Osteoblast (primary cell): ENCODE measurements at regions not wholly inside any gene's neighbourhood (a gene's known extent, or its start where the extent isn't known, plus 50 kb on each side); places are given as distances from the start of the nearest gene placed in this dataset.
A peak's percentile ranks its signal among the peaks of the same experiment; 100 is the strongest.

Experiments
- DNase-seq: peaks from one replicate; pipeline ENCODE4 v3.0.0; 2011; ENCODE audit warnings: low spot score, mixed read lengths; ENCODE audit not compliant: insufficient read length; ENCODE audit errors: missing footprints
- H2AFZ ChIP-seq: 2 replicates; pipeline ENCODE4 v1.6.0; 2011; ENCODE audit warnings: mild to moderate bottlenecking, low read length
- H3K27ac ChIP-seq: 2 replicates; pipeline ENCODE4 v1.5.1; 2011; ENCODE audit warnings: mild to moderate bottlenecking, low read depth, low read length, moderate library complexity
- H3K27me3 ChIP-seq: 2 replicates; pipeline ENCODE4 v1.6.0; 2012; ENCODE audit warnings: mild to moderate bottlenecking, control low read depth, inconsistent platforms, low read length, moderate library complexity; ENCODE audit not compliant: insufficient read depth
- H3K36me3 ChIP-seq: 2 replicates; pipeline ENCODE4 v1.5.1; 2011; ENCODE audit warnings: mild to moderate bottlenecking, low read length, control low read depth, moderate library complexity; ENCODE audit not compliant: insufficient read depth
- H3K4me1 ChIP-seq: 2 replicates; pipeline ENCODE4 v1.5.1; 2011; ENCODE audit warnings: mild to moderate bottlenecking, low read length, control low read depth, moderate library complexity; ENCODE audit not compliant: insufficient read depth
- H3K4me2 ChIP-seq: 2 replicates; pipeline ENCODE4 v1.6.0; 2011; ENCODE audit warnings: mild to moderate bottlenecking, low read length; ENCODE audit not compliant: insufficient read depth
- H3K4me3 ChIP-seq: fragments of 200-600 bp; sonication (generic); 3 replicates; pipeline ENCODE4 v1.5.1; 2012; ENCODE audit warnings: mild to moderate bottlenecking, low read length, inconsistent platforms; ENCODE audit not compliant: insufficient read depth
- H3K79me2 ChIP-seq: 2 replicates; pipeline ENCODE4 v1.6.0; 2012; ENCODE audit warnings: mild to moderate bottlenecking, low read length, control low read depth, inconsistent platforms; ENCODE audit not compliant: insufficient read depth
- H3K9me3 ChIP-seq: 2 replicates; pipeline ENCODE4 v1.5.1; 2011; ENCODE audit warnings: low read depth, low read length, control low read depth
- H4K20me1 ChIP-seq: 2 replicates; pipeline ENCODE4 v1.6.0; 2012; ENCODE audit warnings: mild to moderate bottlenecking, low read length, control low read depth; ENCODE audit not compliant: insufficient read depth
- TF ChIP-seq, protein P1 (sequence below): IDR thresholded peaks from 2 replicates; pipeline ENCODE4 v1.5.1; 2011; ENCODE audit warnings: mild to moderate bottlenecking, low read depth, low read length, moderate library complexity; ENCODE audit errors: extremely low read depth

- Histone ChIP-seq H4K20me1 (no peaks in the 10 kb centered on the region), H3K4me3 (no peak overlapping the region), H3K79me2 (no peaks in the 10 kb centered on the region), H2AFZ (no peak overlapping the region), H3K27me3 (peaks cover 7% of the 10 kb centered on the region), H3K36me3 (no peaks in the 10 kb centered on the region), H3K9me3 (no peaks in the 10 kb centered on the region), H3K27ac (no peak overlapping the region), H3K4me2 (no peak overlapping the region), H3K4me1 (peaks cover 32% of the 10 kb centered on the region)
- TF ChIP-seq, protein P1, sequence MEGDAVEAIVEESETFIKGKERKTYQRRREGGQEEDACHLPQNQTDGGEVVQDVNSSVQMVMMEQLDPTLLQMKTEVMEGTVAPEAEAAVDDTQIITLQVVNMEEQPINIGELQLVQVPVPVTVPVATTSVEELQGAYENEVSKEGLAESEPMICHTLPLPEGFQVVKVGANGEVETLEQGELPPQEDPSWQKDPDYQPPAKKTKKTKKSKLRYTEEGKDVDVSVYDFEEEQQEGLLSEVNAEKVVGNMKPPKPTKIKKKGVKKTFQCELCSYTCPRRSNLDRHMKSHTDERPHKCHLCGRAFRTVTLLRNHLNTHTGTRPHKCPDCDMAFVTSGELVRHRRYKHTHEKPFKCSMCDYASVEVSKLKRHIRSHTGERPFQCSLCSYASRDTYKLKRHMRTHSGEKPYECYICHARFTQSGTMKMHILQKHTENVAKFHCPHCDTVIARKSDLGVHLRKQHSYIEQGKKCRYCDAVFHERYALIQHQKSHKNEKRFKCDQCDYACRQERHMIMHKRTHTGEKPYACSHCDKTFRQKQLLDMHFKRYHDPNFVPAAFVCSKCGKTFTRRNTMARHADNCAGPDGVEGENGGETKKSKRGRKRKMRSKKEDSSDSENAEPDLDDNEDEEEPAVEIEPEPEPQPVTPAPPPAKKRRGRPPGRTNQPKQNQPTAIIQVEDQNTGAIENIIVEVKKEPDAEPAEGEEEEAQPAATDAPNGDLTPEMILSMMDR, result no peak
- no peak for DNase-seq
Observed at GRCh38 chr10:113471241-113471996, 81.4 kb upstream of the HABP2 start.

GRCh38 chr10:113473011-113473410 lies 79.8 kb upstream of the HABP2 start:
- Histone ChIP-seq H3K9me3 (no peaks in the 10 kb centered on the region), H2AFZ (no peak overlapping the region), H3K27ac (no peak overlapping the region), H3K4me3 (no peak overlapping the region), H3K4me2 (no peak overlapping the region), H3K36me3 (no peaks in the 10 kb centered on the region), H3K27me3 (peaks cover 16% of the 10 kb centered on the region), H3K4me1 (peaks cover 33% of the 10 kb centered on the region), H4K20me1 (no peaks in the 10 kb centered on the region), H3K79me2 (no peaks in the 10 kb centered on the region)
- DNase-seq, result no peak
- TF ChIP-seq, protein P1, result no peak

- Histone ChIP-seq H3K79me2 (no peaks in the 10 kb centered on the region), H3K4me2 (peak overlapping the region; percentile 43), H3K4me1 (peaks cover 33% of the 10 kb centered on the region), H3K27ac (no peak overlapping the region), H4K20me1 (no peaks in the 10 kb centered on the region), H3K27me3 (peaks cover 16% of the 10 kb centered on the region), H3K4me3 (no peak overlapping the region), H3K9me3 (peaks cover 2% of the 10 kb centered on the region), H2AFZ (peak overlapping the region; percentile 18), H3K36me3 (no peaks in the 10 kb centered on the region)
- no peak for DNase-seq
- TF ChIP-seq, protein P1, result no peak
Observed at GRCh38 chr10:113473851-113474250, 79.0 kb upstream of the HABP2 start.

GRCh38 chr10:113474752-113475151 lies 78.1 kb upstream of the HABP2 start:
- Histone ChIP-seq H3K79me2 (no peaks in the 10 kb centered on the region), H3K4me3 (no peak overlapping the region), H4K20me1 (no peaks in the 10 kb centered on the region), H3K4me2 (no peak overlapping the region), H3K9me3 (peaks cover 9% of the 10 kb centered on the region), H3K36me3 (no peaks in the 10 kb centered on the region), H3K4me1 (peaks cover 33% of the 10 kb centered on the region), H3K27me3 (peaks cover 16% of the 10 kb centered on the region), H2AFZ (no peak overlapping the region), H3K27ac (no peak overlapping the region)
- TF ChIP-seq, protein P1, result no peak
- DNase-seq, result no peak
